Esophagus (tissue), 2 donors: ENCODE measurements at regions not wholly inside any gene's neighbourhood (a gene's known extent, or its start where the extent isn't known, plus 50 kb on each side); places are given as distances from the start of the nearest gene placed in this dataset.

Experiments
- H3K27ac ChIP-seq, 2 donors: one replicate each; pipeline ENCODE4 v1.5.1; 2013; ENCODE audit warnings: low read depth in 2 of 2, mild to moderate bottlenecking in 2 of 2, inconsistent platforms in 1 of 2, low read length in 1 of 2, moderate library complexity in 1 of 2
- H3K27me3 ChIP-seq, 2 donors: one replicate each; pipeline ENCODE4 v1.6.1; 2013; ENCODE audit warnings: low read length in 2 of 2, control low read depth in 1 of 2, mild to moderate bottlenecking in 1 of 2; ENCODE audit not compliant: insufficient read depth in 2 of 2, control insufficient read depth in 1 of 2
- H3K36me3 ChIP-seq, 2 donors: one replicate each; pipeline ENCODE4 v1.6.1; 2013; ENCODE audit warnings: low read length in 1 of 2; ENCODE audit not compliant: control insufficient read depth in 2 of 2, insufficient read depth in 2 of 2
- H3K4me1 ChIP-seq, 2 donors: one replicate each; pipeline ENCODE4 v1.6.1; 2013; ENCODE audit warnings: low read length in 1 of 2; ENCODE audit not compliant: control insufficient read depth in 2 of 2, insufficient read depth in 2 of 2
- H3K4me3 ChIP-seq, 2 donors: one replicate each; pipeline ENCODE4 v1.5.1; 2013; ENCODE audit warnings: low read length in 2 of 2, mild to moderate bottlenecking in 2 of 2, low read depth in 1 of 2, moderate library complexity in 1 of 2
- H3K9me3 ChIP-seq, 2 donors: one replicate each; pipeline ENCODE4 v1.6.1; 2013; ENCODE audit warnings: mild to moderate bottlenecking in 2 of 2, low read depth in 1 of 2, low read length in 1 of 2, moderate library complexity in 1 of 2; ENCODE audit not compliant: control insufficient read depth in 2 of 2, insufficient read depth in 1 of 2
- WGBS, 2 donors: extraction: QIAGEN DNeasy Blood & Tissue Kit; methylation state at CpG; one replicate each; pipeline ENCODE4 v1.1.7; 2013; 5-methylcytosine and 5-hydroxymethylcytosine counted together
- donor health status: healthy with polysubstance abuse.
- donor health status: Bipolar disorder and iron deficiency.

GRCh38 chr7:68107261-68107660, 1110.6 kb downstream of the TYW1 start:
- Histone ChIP-seq H3K36me3 (no peaks in the 10 kb centered on the region), H3K4me1 (no peaks in the 10 kb centered on the region), H3K27me3 (no peaks in the 10 kb centered on the region), H3K9me3 (no peaks in the 10 kb centered on the region), H3K4me3 (no peak overlapping the region), H3K27ac (no peak overlapping the region)
- WGBS, 2 donors = 35 to 45% methylated on average over 11 of the region's 11 CpGs

- Histone ChIP-seq H3K9me3 (no peaks in the 10 kb centered on the region), H3K4me1 (no peaks in the 10 kb centered on the region), H3K27ac (no peak overlapping the region), H3K27me3 (no peaks in the 10 kb centered on the region), H3K36me3 (no peaks in the 10 kb centered on the region), H3K4me3 (no peak overlapping the region)
- WGBS, 2 donors = 60 to 65% methylated on average over 2 of the region's 2 CpGs
Measured at GRCh38 chr7:68107968-68108367, 1111.3 kb downstream of the TYW1 start.

GRCh38 chr7:68109299-68109698, 1112.7 kb downstream of the TYW1 start:
- Histone ChIP-seq H3K27me3 (no peaks in the 10 kb centered on the region), H3K36me3 (no peaks in the 10 kb centered on the region), H3K4me1 (no peaks in the 10 kb centered on the region), H3K27ac (no peak overlapping the region), H3K4me3 (no peak overlapping the region), H3K9me3 (no peaks in the 10 kb centered on the region)
- 75 to 81% methylated on average over 6 of the region's 6 CpGs for WGBS, 2 donors

DNA sequence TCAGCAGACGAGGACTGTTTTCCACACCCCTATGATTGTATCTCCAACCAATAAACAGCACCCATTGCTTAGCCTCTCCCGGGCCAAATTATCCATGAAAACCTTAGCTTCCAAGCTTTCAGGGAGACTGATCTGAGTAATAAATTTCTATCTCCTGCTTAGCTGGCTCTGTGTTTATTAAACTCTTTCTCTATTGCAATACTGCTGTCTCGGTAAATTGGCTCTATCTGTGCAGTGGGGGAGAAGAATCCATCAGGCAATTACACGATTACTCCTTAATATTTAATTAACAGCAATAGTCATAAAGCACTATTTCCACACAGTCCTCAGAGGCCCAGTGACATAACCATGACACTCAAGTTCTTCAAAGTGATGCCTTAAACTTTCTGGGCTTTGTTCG, 1122.8 kb downstream of the TYW1 start:
- H3K27me3 ChIP-seq = no peaks in the 10 kb centered on the region
- peaks cover 2 to 3% of the 10 kb centered on the region in 2 donors for H3K9me3 ChIP-seq
- no peak overlapping the region for H3K27ac ChIP-seq
- 88% methylated on average over 5 of the region's 5 CpGs for WGBS, 2 donors
- no peaks in the 10 kb centered on the region for H3K4me1 ChIP-seq
- no peak overlapping the region for H3K4me3 ChIP-seq
- no peaks in the 10 kb centered on the region for H3K36me3 ChIP-seq

DNA sequence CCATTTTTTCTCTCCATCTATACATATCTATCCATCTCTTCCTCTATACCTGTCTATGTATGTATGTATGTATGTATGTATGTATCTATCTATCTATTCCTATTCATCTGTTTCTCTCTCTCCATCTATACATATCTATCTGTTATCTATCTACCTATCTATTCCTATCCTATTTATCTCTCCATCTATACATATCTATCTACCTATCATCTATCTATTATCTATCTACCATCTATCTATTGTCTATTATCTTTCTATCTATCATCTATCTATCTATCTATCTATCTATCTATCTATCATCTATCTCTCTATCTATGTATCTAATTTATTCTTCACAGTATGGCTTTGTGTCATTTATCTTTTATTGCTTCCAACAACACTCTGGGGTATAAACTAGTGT, 1124.4 kb downstream of the TYW1 start:
- Histone ChIP-seq H3K9me3 (peaks cover 2 to 3% of the 10 kb centered on the region in 2 donors), H3K27me3 (no peaks in the 10 kb centered on the region), H3K4me3 (no peak overlapping the region), H3K4me1 (no peaks in the 10 kb centered on the region), H3K27ac (no peak overlapping the region), H3K36me3 (no peaks in the 10 kb centered on the region)

DNA sequence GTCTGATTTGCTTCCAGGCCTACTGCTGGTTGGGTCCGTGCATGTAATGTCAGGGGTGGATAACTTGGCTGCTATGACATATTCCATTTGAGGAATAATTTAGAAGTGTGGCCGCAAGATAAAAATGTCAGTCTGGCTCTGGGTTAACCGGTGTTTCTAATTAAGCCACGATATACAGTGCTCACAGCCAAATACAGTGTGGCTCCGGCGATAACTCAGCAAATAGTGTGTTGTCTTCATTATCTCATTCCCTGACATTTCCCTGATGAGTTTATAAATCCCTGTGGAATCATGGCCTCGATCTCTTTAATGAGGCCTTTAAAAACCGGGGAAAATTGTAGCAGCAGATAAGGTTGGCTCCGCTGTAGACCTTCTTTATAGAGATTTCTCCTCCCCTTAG, 1125.0 kb downstream of the TYW1 start:
- H3K9me3 ChIP-seq = peaks cover 2 to 3% of the 10 kb centered on the region in 2 donors
- no peaks in the 10 kb centered on the region for H3K4me1 ChIP-seq
- H3K27ac ChIP-seq = no peak overlapping the region
- H3K4me3 ChIP-seq = no peak overlapping the region
- H3K36me3 ChIP-seq = no peaks in the 10 kb centered on the region
- WGBS, 2 donors = 83 to 84% methylated on average over 9 of the region's 9 CpGs
- H3K27me3 ChIP-seq = no peaks in the 10 kb centered on the region

- Histone ChIP-seq H3K27me3 (no peaks in the 10 kb centered on the region), H3K9me3 (peaks cover 2 to 3% of the 10 kb centered on the region in 2 donors), H3K4me3 (no peak overlapping the region), H3K36me3 (no peaks in the 10 kb centered on the region), H3K4me1 (no peaks in the 10 kb centered on the region), H3K27ac (no peak overlapping the region)
- 81 to 83% methylated on average over 8 of the region's 8 CpGs for WGBS, 2 donors
Measured at GRCh38 chr7:68122801-68123200, 1126.2 kb downstream of the TYW1 start.

GRCh38 chr7:68125168-68125567, 1128.5 kb downstream of the TYW1 start:
- WGBS, 2 donors = 46 to 48% methylated on average over 2 of the region's 2 CpGs
- Histone ChIP-seq H3K27me3 (no peaks in the 10 kb centered on the region), H3K36me3 (no peaks in the 10 kb centered on the region), H3K4me3 (no peak overlapping the region), H3K4me1 (no peaks in the 10 kb centered on the region), H3K9me3 (no peaks in the 10 kb centered on the region), H3K27ac (no peak overlapping the region)

- 60 to 62% methylated on average over 6 of the region's 6 CpGs for WGBS, 2 donors
- no peaks in the 10 kb centered on the region for H3K27me3 ChIP-seq
- no peaks in the 10 kb centered on the region for H3K36me3 ChIP-seq
- H3K9me3 ChIP-seq = no peaks in the 10 kb centered on the region
- H3K4me1 ChIP-seq = no peaks in the 10 kb centered on the region
- no peak overlapping the region for H3K27ac ChIP-seq
- H3K4me3 ChIP-seq = no peak overlapping the region
Measured at GRCh38 chr7:68133045-68133444, 1136.4 kb downstream of the TYW1 start.

- no peaks in the 10 kb centered on the region for H3K9me3 ChIP-seq
- H3K4me1 ChIP-seq = no peaks in the 10 kb centered on the region
- no peak overlapping the region for H3K4me3 ChIP-seq
- no peaks in the 10 kb centered on the region for H3K36me3 ChIP-seq
- H3K27me3 ChIP-seq = no peaks in the 10 kb centered on the region
- no peak overlapping the region for H3K27ac ChIP-seq
Measured at GRCh38 chr7:68143345-68143744, 1146.7 kb downstream of the TYW1 start.
